Loucy (cell line): ENCODE measurements at regions not wholly inside any gene's neighbourhood (a gene's known extent, or its start where the extent isn't known, plus 50 kb on each side); places are given as distances from the start of the nearest gene placed in this dataset.

ENCODE experiments used
- H2AFZ ChIP-seq: fragments of 200-600 bp; sonication (generic); 2 replicates; pipeline ENCODE4 v1.6.0; 2016; ENCODE audit warnings: antibody characterized with exemption, mild to moderate bottlenecking, low read length, moderate library complexity
- H3F3A ChIP-seq: fragments of 200-600 bp; 2 replicates; pipeline ENCODE4 v1.6.0; 2016; ENCODE audit warnings: antibody characterized with exemption, low read depth, mild to moderate bottlenecking
- H3K27me3 ChIP-seq: fragments of 200-600 bp; sonication (generic); 2 replicates; pipeline ENCODE4 v1.6.1; 2014; ENCODE audit warnings: low read length, mild to moderate bottlenecking; ENCODE audit not compliant: insufficient read depth, poor library complexity, severe bottlenecking
- H3K36me3 ChIP-seq: fragments of 200-600 bp; sonication (generic); 2 replicates; pipeline ENCODE4 v1.6.1; 2016; ENCODE audit warnings: low read length; ENCODE audit not compliant: insufficient read depth
- H3K4me1 ChIP-seq: fragments of 200-600 bp; sonication (generic); 2 replicates; pipeline ENCODE4 v1.5.1; 2014; ENCODE audit warnings: low read length, mild to moderate bottlenecking; ENCODE audit not compliant: insufficient read depth, poor library complexity, severe bottlenecking
- H3K4me2 ChIP-seq: fragments of 200-600 bp; sonication (generic); 2 replicates; pipeline ENCODE4 v1.6.0; 2014; ENCODE audit warnings: antibody characterized with exemption, low read length, low read depth, mild to moderate bottlenecking; ENCODE audit not compliant: poor library complexity, severe bottlenecking
- H3K4me3 ChIP-seq: fragments of 200-600 bp; sonication (generic); 2 replicates; pipeline ENCODE4 v1.5.1; 2014; ENCODE audit warnings: low read length, mild to moderate bottlenecking, mixed read lengths; ENCODE audit not compliant: poor library complexity, severe bottlenecking
- H3K79me2 ChIP-seq: fragments of 200-600 bp; sonication (generic); 2 replicates; pipeline ENCODE4 v1.6.1; 2014; ENCODE audit warnings: low read length; ENCODE audit not compliant: insufficient read depth
- H3K9ac ChIP-seq: fragments of 200-600 bp; sonication (generic); 2 replicates; pipeline ENCODE4 v1.6.0; 2014; ENCODE audit warnings: mild to moderate bottlenecking, low read depth, low read length, moderate library complexity; ENCODE audit not compliant: poor library complexity, severe bottlenecking
- H3K9me2 ChIP-seq: fragments of 200-600 bp; sonication (generic); replicated peaks from 2 replicates; pipeline ENCODE4 v1.6.1; 2016; ENCODE audit warnings: low read depth, low read length, mixed read lengths
- H3K9me3 ChIP-seq: fragments of 200-600 bp; sonication (generic); 2 replicates; pipeline ENCODE4 v1.6.1; 2014; ENCODE audit warnings: mild to moderate bottlenecking, antibody characterized with exemption, low read length, low read depth; ENCODE audit not compliant: insufficient read depth
- H4K20me1 ChIP-seq: fragments of 200-600 bp; sonication (generic); 2 replicates; pipeline ENCODE4 v1.6.0; 2014; ENCODE audit warnings: antibody characterized with exemption, low read length, mild to moderate bottlenecking; ENCODE audit not compliant: insufficient read depth, poor library complexity, severe bottlenecking
- EZH2phosphoT487 ChIP-seq: fragments of 200-600 bp; IDR thresholded peaks from 2 replicates; pipeline ENCODE4 v1.6.1; 2018; ENCODE audit warnings: antibody characterized with exemption, mild to moderate bottlenecking, moderate library complexity, borderline replicate concordance
- TF ChIP-seq, protein P1 (sequence below): fragments of 200-600 bp; sonication (generic); conservative IDR thresholded peaks from 2 replicates; pipeline ENCODE4 v1.5.1; 2014; ENCODE audit warnings: mild to moderate bottlenecking, antibody characterized with exemption, low read length

DNA sequence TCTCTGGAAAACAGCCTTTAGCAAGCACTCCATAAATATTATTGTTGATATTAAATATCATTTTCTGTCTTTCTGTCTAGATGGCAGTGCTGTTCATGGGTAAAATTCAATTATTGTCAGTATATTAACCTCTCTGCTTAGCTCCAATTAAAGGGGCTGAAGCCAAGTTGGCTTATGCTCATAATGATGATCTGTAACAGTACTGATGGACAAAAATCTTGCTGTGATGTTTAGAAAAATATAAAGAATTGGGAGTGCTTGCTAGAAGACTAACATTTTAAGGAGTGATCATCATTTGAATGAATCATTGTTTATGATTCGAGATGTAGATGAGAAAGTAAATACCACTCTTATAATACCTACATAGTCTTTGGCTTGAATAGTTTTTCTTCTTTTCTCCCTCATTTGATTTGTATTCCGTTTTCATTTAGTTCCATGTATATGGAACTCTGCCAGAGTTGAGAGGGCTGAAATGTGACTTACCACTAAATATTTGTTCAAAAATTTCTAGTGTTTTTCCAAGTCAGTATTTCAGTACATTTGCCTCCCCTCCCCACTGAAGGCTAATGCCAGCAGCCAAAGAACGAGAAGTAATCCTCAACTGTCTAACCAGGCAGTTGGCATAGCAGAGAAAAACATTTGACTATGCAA lies 538.3 kb downstream of the CSNK1G3 start:
- Histone ChIP-seq H3F3A (no peaks in the 10 kb centered on the region), H2AFZ (no peak overlapping the region), H3K27me3 (no peaks in the 10 kb centered on the region), H4K20me1 (no peaks in the 10 kb centered on the region), H3K9me2 (no peaks in the 10 kb centered on the region), H3K4me3 (no peak overlapping the region), H3K79me2 (no peaks in the 10 kb centered on the region), H3K36me3 (no peaks in the 10 kb centered on the region), H3K9me3 (no peaks in the 10 kb centered on the region), H3K9ac (no peak overlapping the region), H3K4me2 (no peak overlapping the region), H3K4me1 (no peaks in the 10 kb centered on the region)
- TF ChIP-seq EZH2phosphoT487, result no peak
- TF ChIP-seq, protein P1, sequence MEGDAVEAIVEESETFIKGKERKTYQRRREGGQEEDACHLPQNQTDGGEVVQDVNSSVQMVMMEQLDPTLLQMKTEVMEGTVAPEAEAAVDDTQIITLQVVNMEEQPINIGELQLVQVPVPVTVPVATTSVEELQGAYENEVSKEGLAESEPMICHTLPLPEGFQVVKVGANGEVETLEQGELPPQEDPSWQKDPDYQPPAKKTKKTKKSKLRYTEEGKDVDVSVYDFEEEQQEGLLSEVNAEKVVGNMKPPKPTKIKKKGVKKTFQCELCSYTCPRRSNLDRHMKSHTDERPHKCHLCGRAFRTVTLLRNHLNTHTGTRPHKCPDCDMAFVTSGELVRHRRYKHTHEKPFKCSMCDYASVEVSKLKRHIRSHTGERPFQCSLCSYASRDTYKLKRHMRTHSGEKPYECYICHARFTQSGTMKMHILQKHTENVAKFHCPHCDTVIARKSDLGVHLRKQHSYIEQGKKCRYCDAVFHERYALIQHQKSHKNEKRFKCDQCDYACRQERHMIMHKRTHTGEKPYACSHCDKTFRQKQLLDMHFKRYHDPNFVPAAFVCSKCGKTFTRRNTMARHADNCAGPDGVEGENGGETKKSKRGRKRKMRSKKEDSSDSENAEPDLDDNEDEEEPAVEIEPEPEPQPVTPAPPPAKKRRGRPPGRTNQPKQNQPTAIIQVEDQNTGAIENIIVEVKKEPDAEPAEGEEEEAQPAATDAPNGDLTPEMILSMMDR, result no peak

DNA sequence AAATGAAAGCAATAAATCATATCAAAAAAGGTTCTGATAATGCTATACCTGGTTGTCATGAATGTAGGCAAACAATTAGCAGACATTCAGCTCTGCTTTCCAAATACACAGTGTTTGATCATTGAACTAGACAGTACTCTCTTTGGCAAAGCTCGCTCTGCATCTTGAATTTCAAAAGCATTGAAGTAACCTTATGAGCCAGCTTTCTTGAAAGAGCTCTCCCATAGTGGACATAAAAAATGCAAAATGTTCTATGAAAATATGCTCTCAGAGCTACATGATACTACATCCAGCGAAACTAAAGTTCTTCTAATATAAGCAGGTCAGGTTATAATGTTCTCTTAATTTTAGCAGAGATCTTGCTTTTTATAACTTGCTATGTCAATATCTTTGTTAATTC lies 533.4 kb downstream of the CSNK1G3 start:
- H3K27me3 ChIP-seq, result no peaks in the 10 kb centered on the region
- no peaks in the 10 kb centered on the region for H3K4me1 ChIP-seq
- no peak overlapping the region for H3K4me2 ChIP-seq
- H3K9ac ChIP-seq, result no peak overlapping the region
- no peaks in the 10 kb centered on the region for H4K20me1 ChIP-seq
- no peaks in the 10 kb centered on the region for H3K36me3 ChIP-seq
- no peaks in the 10 kb centered on the region for H3K9me3 ChIP-seq
- no peak overlapping the region for H2AFZ ChIP-seq
- no peaks in the 10 kb centered on the region for H3K9me2 ChIP-seq
- H3K4me3 ChIP-seq, result no peak overlapping the region
- no peaks in the 10 kb centered on the region for H3K79me2 ChIP-seq
- no peaks in the 10 kb centered on the region for H3F3A ChIP-seq
- TF ChIP-seq EZH2phosphoT487, result no peak
- TF ChIP-seq, protein P1, result no peak

DNA sequence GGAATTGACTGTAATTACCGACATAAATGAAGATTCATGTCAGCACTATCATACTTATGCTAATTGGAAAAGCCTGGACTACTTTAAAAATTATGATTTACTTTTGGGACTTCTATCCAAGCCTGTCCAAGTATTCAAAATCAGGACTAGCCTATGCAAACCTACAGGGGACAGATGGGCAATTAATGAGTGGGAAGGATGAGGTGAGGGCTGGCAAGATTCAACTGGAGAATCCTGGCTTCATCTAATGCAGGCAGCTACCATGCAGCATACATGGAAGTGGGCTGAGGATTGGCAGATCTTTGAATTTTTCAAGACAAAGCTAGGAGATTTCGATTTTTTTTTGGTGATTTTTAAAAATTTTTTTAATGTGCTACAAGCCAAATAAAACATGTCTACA lies 532.6 kb downstream of the CSNK1G3 start:
- Histone ChIP-seq H2AFZ (no peak overlapping the region), H3K9me2 (no peaks in the 10 kb centered on the region), H3K9me3 (no peaks in the 10 kb centered on the region), H3K79me2 (no peaks in the 10 kb centered on the region), H3K4me3 (no peak overlapping the region), H3K9ac (no peak overlapping the region), H3F3A (no peaks in the 10 kb centered on the region), H3K27me3 (no peaks in the 10 kb centered on the region), H3K4me1 (no peaks in the 10 kb centered on the region), H3K4me2 (no peak overlapping the region), H4K20me1 (no peaks in the 10 kb centered on the region), H3K36me3 (no peaks in the 10 kb centered on the region)
- TF ChIP-seq EZH2phosphoT487, result no peak
- TF ChIP-seq, protein P1, result no peak
